Osteoblast (primary cell): ENCODE measurements at regions not wholly inside any gene's neighbourhood (a gene's known extent, or its start where the extent isn't known, plus 50 kb on each side); places are given as distances from the start of the nearest gene placed in this dataset.

ENCODE experiments used
- DNase-seq: peaks from one replicate; pipeline ENCODE4 v3.0.0; 2011; ENCODE audit warnings: low spot score, mixed read lengths; ENCODE audit not compliant: insufficient read length; ENCODE audit errors: missing footprints
- H2AFZ ChIP-seq: 2 replicates; pipeline ENCODE4 v1.6.0; 2011; ENCODE audit warnings: mild to moderate bottlenecking, low read length
- H3K27ac ChIP-seq: 2 replicates; pipeline ENCODE4 v1.5.1; 2011; ENCODE audit warnings: mild to moderate bottlenecking, low read depth, low read length, moderate library complexity
- H3K27me3 ChIP-seq: 2 replicates; pipeline ENCODE4 v1.6.0; 2012; ENCODE audit warnings: mild to moderate bottlenecking, control low read depth, inconsistent platforms, low read length, moderate library complexity; ENCODE audit not compliant: insufficient read depth
- H3K36me3 ChIP-seq: 2 replicates; pipeline ENCODE4 v1.5.1; 2011; ENCODE audit warnings: mild to moderate bottlenecking, low read length, control low read depth, moderate library complexity; ENCODE audit not compliant: insufficient read depth
- H3K4me1 ChIP-seq: 2 replicates; pipeline ENCODE4 v1.5.1; 2011; ENCODE audit warnings: mild to moderate bottlenecking, low read length, control low read depth, moderate library complexity; ENCODE audit not compliant: insufficient read depth
- H3K4me2 ChIP-seq: 2 replicates; pipeline ENCODE4 v1.6.0; 2011; ENCODE audit warnings: mild to moderate bottlenecking, low read length; ENCODE audit not compliant: insufficient read depth
- H3K4me3 ChIP-seq: fragments of 200-600 bp; sonication (generic); 3 replicates; pipeline ENCODE4 v1.5.1; 2012; ENCODE audit warnings: mild to moderate bottlenecking, low read length, inconsistent platforms; ENCODE audit not compliant: insufficient read depth
- H3K79me2 ChIP-seq: 2 replicates; pipeline ENCODE4 v1.6.0; 2012; ENCODE audit warnings: mild to moderate bottlenecking, low read length, control low read depth, inconsistent platforms; ENCODE audit not compliant: insufficient read depth
- H3K9me3 ChIP-seq: 2 replicates; pipeline ENCODE4 v1.5.1; 2011; ENCODE audit warnings: low read depth, low read length, control low read depth
- H4K20me1 ChIP-seq: 2 replicates; pipeline ENCODE4 v1.6.0; 2012; ENCODE audit warnings: mild to moderate bottlenecking, low read length, control low read depth; ENCODE audit not compliant: insufficient read depth
- TF ChIP-seq, protein P1 (sequence below): IDR thresholded peaks from 2 replicates; pipeline ENCODE4 v1.5.1; 2011; ENCODE audit warnings: mild to moderate bottlenecking, low read depth, low read length, moderate library complexity; ENCODE audit errors: extremely low read depth

DNA sequence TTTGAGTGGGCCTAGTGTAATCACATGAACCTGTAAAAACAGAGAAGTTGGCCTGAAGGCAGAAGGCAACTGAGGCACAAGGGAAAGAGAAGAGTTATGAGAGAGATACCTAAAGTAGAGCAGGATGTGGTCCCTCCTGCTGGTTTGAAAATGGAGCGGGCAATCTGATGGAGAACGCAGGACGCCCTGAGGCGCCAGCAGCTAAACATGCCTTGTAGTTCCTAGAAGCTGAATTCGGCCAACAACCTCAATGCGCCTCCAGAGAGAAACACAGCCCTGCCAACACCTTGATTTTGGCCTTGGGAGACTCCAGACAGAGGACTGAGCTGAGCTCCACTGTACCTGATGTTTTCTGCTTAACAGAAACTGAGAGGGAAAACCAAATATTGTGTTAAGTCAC is 469.9 kb downstream of the SOCS6 start:
- Histone ChIP-seq H3K79me2 (no peaks in the 10 kb centered on the region), H2AFZ (no peak overlapping the region), H3K4me1 (no peaks in the 10 kb centered on the region), H4K20me1 (no peaks in the 10 kb centered on the region), H3K4me2 (no peak overlapping the region), H3K4me3 (no peak overlapping the region), H3K36me3 (no peaks in the 10 kb centered on the region), H3K27me3 (no peaks in the 10 kb centered on the region), H3K9me3 (peaks cover 3% of the 10 kb centered on the region), H3K27ac (no peak overlapping the region)
- DNase-seq, result no peak
- TF ChIP-seq, protein P1, sequence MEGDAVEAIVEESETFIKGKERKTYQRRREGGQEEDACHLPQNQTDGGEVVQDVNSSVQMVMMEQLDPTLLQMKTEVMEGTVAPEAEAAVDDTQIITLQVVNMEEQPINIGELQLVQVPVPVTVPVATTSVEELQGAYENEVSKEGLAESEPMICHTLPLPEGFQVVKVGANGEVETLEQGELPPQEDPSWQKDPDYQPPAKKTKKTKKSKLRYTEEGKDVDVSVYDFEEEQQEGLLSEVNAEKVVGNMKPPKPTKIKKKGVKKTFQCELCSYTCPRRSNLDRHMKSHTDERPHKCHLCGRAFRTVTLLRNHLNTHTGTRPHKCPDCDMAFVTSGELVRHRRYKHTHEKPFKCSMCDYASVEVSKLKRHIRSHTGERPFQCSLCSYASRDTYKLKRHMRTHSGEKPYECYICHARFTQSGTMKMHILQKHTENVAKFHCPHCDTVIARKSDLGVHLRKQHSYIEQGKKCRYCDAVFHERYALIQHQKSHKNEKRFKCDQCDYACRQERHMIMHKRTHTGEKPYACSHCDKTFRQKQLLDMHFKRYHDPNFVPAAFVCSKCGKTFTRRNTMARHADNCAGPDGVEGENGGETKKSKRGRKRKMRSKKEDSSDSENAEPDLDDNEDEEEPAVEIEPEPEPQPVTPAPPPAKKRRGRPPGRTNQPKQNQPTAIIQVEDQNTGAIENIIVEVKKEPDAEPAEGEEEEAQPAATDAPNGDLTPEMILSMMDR, result no peak

DNA sequence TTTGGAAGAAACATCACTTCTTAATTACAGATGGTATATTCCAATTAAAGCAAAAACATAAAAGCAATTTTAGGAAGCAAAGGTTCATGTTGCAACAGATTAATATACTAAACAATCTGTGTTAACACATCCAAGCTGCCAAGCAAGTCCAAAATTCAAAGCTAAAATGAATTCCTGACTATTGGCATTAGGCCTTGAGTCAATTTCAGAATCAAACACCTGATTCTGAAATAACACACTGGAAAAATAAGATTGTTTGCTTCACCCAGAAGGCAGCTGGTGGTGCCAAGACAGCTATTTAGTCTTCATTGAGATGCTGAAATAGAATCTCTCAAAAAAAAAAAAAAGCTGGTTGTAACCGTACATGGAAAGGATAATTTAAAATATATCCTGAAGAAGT is 465.6 kb downstream of the SOCS6 start:
- H3K4me1 ChIP-seq, result no peaks in the 10 kb centered on the region
- H3K4me3 ChIP-seq, result no peak overlapping the region
- no peak overlapping the region for H3K27ac ChIP-seq
- H3K27me3 ChIP-seq, result no peaks in the 10 kb centered on the region
- no peak overlapping the region for H3K4me2 ChIP-seq
- H3K79me2 ChIP-seq, result no peaks in the 10 kb centered on the region
- no peaks in the 10 kb centered on the region for H3K36me3 ChIP-seq
- TF ChIP-seq, protein P1, result no peak
- H3K9me3 ChIP-seq, result no peaks in the 10 kb centered on the region
- no peaks in the 10 kb centered on the region for H4K20me1 ChIP-seq
- H2AFZ ChIP-seq, result no peak overlapping the region
- DNase-seq, result no peak

DNA sequence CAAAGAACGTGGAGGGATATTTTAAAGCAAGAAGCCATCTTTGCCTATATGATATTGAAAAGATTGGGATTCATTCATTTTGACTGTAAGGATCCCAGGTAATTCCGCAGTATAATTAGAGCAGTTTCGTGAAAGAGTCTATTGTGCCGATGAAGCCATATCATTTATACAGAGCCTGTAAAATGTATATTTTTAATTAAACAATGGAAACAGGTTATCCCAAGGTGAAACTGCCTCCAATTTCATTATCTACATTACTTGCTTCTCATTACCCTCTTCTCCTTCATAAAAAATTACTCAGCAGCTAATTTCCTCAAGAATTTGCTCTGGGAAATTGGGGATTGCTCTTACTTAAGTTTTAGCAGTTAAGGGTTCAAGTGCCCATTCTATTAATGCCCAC is 444.1 kb downstream of the SOCS6 start:
- Histone ChIP-seq H3K27me3 (no peaks in the 10 kb centered on the region), H3K27ac (no peak overlapping the region), H3K4me1 (no peaks in the 10 kb centered on the region), H3K4me3 (no peak overlapping the region), H3K36me3 (no peaks in the 10 kb centered on the region), H3K9me3 (peaks cover 2% of the 10 kb centered on the region), H4K20me1 (no peaks in the 10 kb centered on the region), H2AFZ (no peak overlapping the region), H3K79me2 (no peaks in the 10 kb centered on the region), H3K4me2 (no peak overlapping the region)
- TF ChIP-seq, protein P1, result no peak
- DNase-seq, result no peak

DNA sequence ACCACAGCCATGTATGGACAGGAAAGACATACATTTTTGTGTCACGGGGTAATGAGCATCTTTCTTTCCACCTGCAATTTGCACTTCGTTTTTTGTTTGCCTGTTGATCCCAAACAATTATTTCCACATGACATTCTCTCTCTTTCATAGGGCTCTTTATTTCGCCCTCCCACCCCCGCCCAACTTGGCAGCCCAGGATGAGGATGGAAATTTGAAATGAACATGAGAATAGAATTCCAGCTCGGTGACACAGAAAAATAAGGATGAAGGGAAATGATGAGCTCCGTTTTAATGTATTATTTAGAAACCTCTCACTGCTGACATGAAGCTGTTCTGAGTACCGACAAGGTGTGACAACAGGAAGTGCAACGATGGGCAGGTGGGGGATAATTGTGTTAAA is 443.3 kb downstream of the SOCS6 start:
- H3K36me3 ChIP-seq, result no peaks in the 10 kb centered on the region
- no peaks in the 10 kb centered on the region for H3K27me3 ChIP-seq
- H3K9me3 ChIP-seq, result peaks cover 2% of the 10 kb centered on the region
- no peaks in the 10 kb centered on the region for H3K4me1 ChIP-seq
- no peak overlapping the region for H3K4me2 ChIP-seq
- H2AFZ ChIP-seq, result no peak overlapping the region
- H4K20me1 ChIP-seq, result no peaks in the 10 kb centered on the region
- H3K79me2 ChIP-seq, result no peaks in the 10 kb centered on the region
- H3K27ac ChIP-seq, result no peak overlapping the region
- H3K4me3 ChIP-seq, result no peak overlapping the region
- no peak for DNase-seq
- TF ChIP-seq, protein P1, result no peak
